C4-2B (cell line): ENCODE measurements at regions not wholly inside any gene's neighbourhood (a gene's known extent, or its start where the extent isn't known, plus 50 kb on each side); places are given as distances from the start of the nearest gene placed in this dataset.

Source experiments
- H3K27ac ChIP-seq: fragments of 450-650 bp; 2 replicates; pipeline ENCODE4 v1.5.1; 2017
- CTCF ChIP-seq: fragments of 450-650 bp; conservative IDR thresholded peaks from 2 replicates; pipeline ENCODE4 v1.5.1; 2017; ENCODE audit warnings: mild to moderate bottlenecking
- ZFX ChIP-seq: fragments of 450-650 bp; IDR thresholded peaks from 2 replicates; pipeline ENCODE4 v1.6.1; 2017

- TF ChIP-seq CTCF (no peak), ZFX (no peak)
- H3K27ac ChIP-seq, result no peak overlapping the region
Measured at GRCh38 chr5:15245913-15246312, 254.1 kb upstream of the FBXL7 start.

GRCh38 chr5:15243301-15244020 lies 256.5 kb upstream of the FBXL7 start:
- no peak overlapping the region for H3K27ac ChIP-seq
- TF ChIP-seq CTCF, result no peak
- no peak for TF ChIP-seq ZFX

GRCh38 chr5:15241216-15241821 lies 258.7 kb upstream of the FBXL7 start:
- no peak overlapping the region for H3K27ac ChIP-seq
- TF ChIP-seq ZFX, result no peak
- no peak for TF ChIP-seq CTCF

- no peak overlapping the region for H3K27ac ChIP-seq
- TF ChIP-seq ZFX (no peak), CTCF (no peak)
Measured at GRCh38 chr5:15238006-15238405, 262.0 kb upstream of the FBXL7 start.

- TF ChIP-seq CTCF, result no peak
- no peak overlapping the region for H3K27ac ChIP-seq
Measured at GRCh38 chr5:15236911-15237508, 263.0 kb upstream of the FBXL7 start.

GRCh38 chr5:15234911-15235310 lies 265.1 kb upstream of the FBXL7 start:
- no peak overlapping the region for H3K27ac ChIP-seq
- TF ChIP-seq CTCF (no peak), ZFX (no peak)

GRCh38 chr5:15234366-15234765 lies 265.6 kb upstream of the FBXL7 start:
- TF ChIP-seq CTCF (no peak), ZFX (no peak)
- no peak overlapping the region for H3K27ac ChIP-seq
